ENCODE measurements at regions not wholly inside any gene's neighbourhood (a gene's known extent, or its start where the extent isn't known, plus 50 kb on each side); places are given as distances from the start of the nearest gene placed in this dataset.

GRCh38 chr13:52975969-52976368, 52.6 kb upstream of the OLFM4 start:
- Histone ChIP-seq H3K27ac (ENCODE audit: low read length) (no peak overlapping the region), H4K20me1 (ENCODE audit: insufficient read depth, low read length) (no peaks in the 10 kb centered on the region), H2AFZ (ENCODE audit: low read depth, low read length) (no peak overlapping the region), H3K79me2 (ENCODE audit: low read length) (no peaks in the 10 kb centered on the region), H3K4me3 (ENCODE audit: low read length) (no peak overlapping the region), H3K36me3 (replicated peaks; ENCODE audit: low read depth, low read length) (no peaks in the 10 kb centered on the region), H3K4me1 (ENCODE audit: low read length) (no peaks in the 10 kb centered on the region), H3K9me3 (ENCODE audit: insufficient read depth, low read length) (no peaks in the 10 kb centered on the region), H3K27me3 (ENCODE audit: low read depth, low read length) (peaks cover 45% of the 10 kb centered on the region), H3K9ac (ENCODE audit: low read length) (no peak overlapping the region), H3K4me2 (ENCODE audit: low read length) (no peak overlapping the region)
- no peak for TF ChIP-seq EZH2phosphoT487 (IDR thresholded peaks at IDR 0.05; ENCODE audit: low read depth)
- TF ChIP-seq, protein P1, sequence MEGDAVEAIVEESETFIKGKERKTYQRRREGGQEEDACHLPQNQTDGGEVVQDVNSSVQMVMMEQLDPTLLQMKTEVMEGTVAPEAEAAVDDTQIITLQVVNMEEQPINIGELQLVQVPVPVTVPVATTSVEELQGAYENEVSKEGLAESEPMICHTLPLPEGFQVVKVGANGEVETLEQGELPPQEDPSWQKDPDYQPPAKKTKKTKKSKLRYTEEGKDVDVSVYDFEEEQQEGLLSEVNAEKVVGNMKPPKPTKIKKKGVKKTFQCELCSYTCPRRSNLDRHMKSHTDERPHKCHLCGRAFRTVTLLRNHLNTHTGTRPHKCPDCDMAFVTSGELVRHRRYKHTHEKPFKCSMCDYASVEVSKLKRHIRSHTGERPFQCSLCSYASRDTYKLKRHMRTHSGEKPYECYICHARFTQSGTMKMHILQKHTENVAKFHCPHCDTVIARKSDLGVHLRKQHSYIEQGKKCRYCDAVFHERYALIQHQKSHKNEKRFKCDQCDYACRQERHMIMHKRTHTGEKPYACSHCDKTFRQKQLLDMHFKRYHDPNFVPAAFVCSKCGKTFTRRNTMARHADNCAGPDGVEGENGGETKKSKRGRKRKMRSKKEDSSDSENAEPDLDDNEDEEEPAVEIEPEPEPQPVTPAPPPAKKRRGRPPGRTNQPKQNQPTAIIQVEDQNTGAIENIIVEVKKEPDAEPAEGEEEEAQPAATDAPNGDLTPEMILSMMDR (IDR thresholded peaks at IDR 0.05; ENCODE audit: low read depth, low read length): no peak

DNA sequence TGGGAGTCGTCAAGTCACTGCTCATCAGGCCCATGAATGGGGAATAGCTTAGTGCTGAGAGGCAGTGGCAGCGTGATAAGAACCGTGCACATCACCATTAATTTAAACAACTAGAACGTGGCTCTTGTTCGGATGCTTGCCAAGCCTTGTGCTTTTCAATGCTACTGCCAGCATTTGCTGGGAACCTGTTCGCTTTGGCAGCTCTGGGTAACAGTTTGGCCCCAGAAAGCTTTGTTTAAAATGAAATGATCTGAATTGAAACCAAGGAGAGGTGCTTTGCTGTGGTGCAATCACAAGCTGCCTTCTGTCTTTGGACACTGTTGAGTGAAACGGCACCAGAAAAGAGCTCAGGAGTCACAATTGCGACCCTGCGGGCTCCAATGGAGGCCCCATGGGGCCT, 53.5 kb upstream of the OLFM4 start:
- no peaks in the 10 kb centered on the region for H3K36me3 ChIP-seq (replicated peaks; ENCODE audit: low read depth, low read length)
- no peaks in the 10 kb centered on the region for H3K9me3 ChIP-seq (ENCODE audit: insufficient read depth, low read length)
- no peaks in the 10 kb centered on the region for H3K79me2 ChIP-seq (ENCODE audit: low read length)
- no peaks in the 10 kb centered on the region for H3K4me1 ChIP-seq (ENCODE audit: low read length)
- H2AFZ ChIP-seq (ENCODE audit: low read depth, low read length): no peak overlapping the region
- H3K27ac ChIP-seq (ENCODE audit: low read length): no peak overlapping the region
- H3K27me3 ChIP-seq (ENCODE audit: low read depth, low read length): peaks cover 40% of the 10 kb centered on the region
- no peaks in the 10 kb centered on the region for H4K20me1 ChIP-seq (ENCODE audit: insufficient read depth, low read length)
- TF ChIP-seq EZH2phosphoT487 (IDR thresholded peaks at IDR 0.05; ENCODE audit: low read depth): no peak
- H3K4me2 ChIP-seq (ENCODE audit: low read length): no peak overlapping the region
- no peak overlapping the region for H3K4me3 ChIP-seq (ENCODE audit: low read length)
- no peak overlapping the region for H3K9ac ChIP-seq (ENCODE audit: low read length)

- TF ChIP-seq, protein P1 (IDR thresholded peaks at IDR 0.05; ENCODE audit: low read depth, low read length): no peak
- no peak for TF ChIP-seq EZH2phosphoT487 (IDR thresholded peaks at IDR 0.05; ENCODE audit: low read depth)
- Histone ChIP-seq H2AFZ (ENCODE audit: low read depth, low read length) (no peak overlapping the region), H3K36me3 (replicated peaks; ENCODE audit: low read depth, low read length) (no peaks in the 10 kb centered on the region), H3K9me3 (ENCODE audit: insufficient read depth, low read length) (no peaks in the 10 kb centered on the region), H3K27ac (ENCODE audit: low read length) (no peak overlapping the region), H3K27me3 (ENCODE audit: low read depth, low read length) (peaks cover 36% of the 10 kb centered on the region), H3K79me2 (ENCODE audit: low read length) (no peaks in the 10 kb centered on the region), H3K4me3 (ENCODE audit: low read length) (no peak overlapping the region), H3K9ac (ENCODE audit: low read length) (no peak overlapping the region), H3K4me1 (ENCODE audit: low read length) (no peaks in the 10 kb centered on the region), H4K20me1 (ENCODE audit: insufficient read depth, low read length) (no peaks in the 10 kb centered on the region), H3K4me2 (ENCODE audit: low read length) (no peak overlapping the region)
Measured at GRCh38 chr13:52974711-52975110, 53.9 kb upstream of the OLFM4 start.

GRCh38 chr13:52969373-52969772, 59.2 kb upstream of the OLFM4 start:
- H3K4me3 ChIP-seq (ENCODE audit: low read length): no peak overlapping the region
- H3K9me3 ChIP-seq (ENCODE audit: insufficient read depth, low read length): no peaks in the 10 kb centered on the region
- no peak overlapping the region for H2AFZ ChIP-seq (ENCODE audit: low read depth, low read length)
- H3K9ac ChIP-seq (ENCODE audit: low read length): no peak overlapping the region
- no peaks in the 10 kb centered on the region for H3K4me1 ChIP-seq (ENCODE audit: low read length)
- H4K20me1 ChIP-seq (ENCODE audit: insufficient read depth, low read length): no peaks in the 10 kb centered on the region
- no peak overlapping the region for H3K4me2 ChIP-seq (ENCODE audit: low read length)
- no peaks in the 10 kb centered on the region for H3K36me3 ChIP-seq (replicated peaks; ENCODE audit: low read depth, low read length)
- no peak overlapping the region for H3K27ac ChIP-seq (ENCODE audit: low read length)
- H3K27me3 ChIP-seq (ENCODE audit: low read depth, low read length): peaks cover 43% of the 10 kb centered on the region
- TF ChIP-seq, protein P1 (IDR thresholded peaks at IDR 0.05; ENCODE audit: low read depth, low read length): no peak
- TF ChIP-seq EZH2phosphoT487 (IDR thresholded peaks at IDR 0.05; ENCODE audit: low read depth): no peak
- no peaks in the 10 kb centered on the region for H3K79me2 ChIP-seq (ENCODE audit: low read length)

All from OCI-LY3 (cell line).